HCT116 (cell line): ENCODE measurements at regions not wholly inside any gene's neighbourhood (a gene's known extent, or its start where the extent isn't known, plus 50 kb on each side); places are given as distances from the start of the nearest gene placed in this dataset.

Experiments used
- ATAC-seq: fragments of 200-7000 bp; cut with Tn5 transposase; 2 replicates; pipeline ENCODE4 v1.9.1; 2020; ENCODE audit warnings: mild to moderate bottlenecking, moderate library complexity
- BruUV-seq: library from RNA; stranded (reverse); fragments of 400-500 nt; replicated peaks from 2 replicates; lab custom pipeline; 2021; lab: Mats Ljungman, UMichigan
- CTCF ChIA-PET: fragments of 300-600 bp; sonication (Branson Sonifier 250); formaldehyde crosslinking; loops from one replicate; lab custom pipeline; 2021; ENCODE audit warnings: antibody characterized with exemption; lab: Charles Lee
- POLR2A ChIA-PET: fragments of 300-600, 350-600 bp; sonication (Branson Sonifier 250); formaldehyde crosslinking; loops from one replicate; lab custom pipeline; 2021; ENCODE audit warnings: antibody characterized with exemption; lab: Charles Lee
- RAD21 ChIA-PET, 2 experiments: fragments of 300-600 bp; sonication (Branson Sonifier 250); formaldehyde crosslinking; loops; one replicate each; lab custom pipeline; 2023; ENCODE audit warnings: low total read pairs in 2 of 2; ENCODE audit not compliant: uncharacterized antibody in 2 of 2, unreplicated experiment in 2 of 2, low non-redundant PET in 1 of 2; lab: Charles Lee
- DNase-seq: peaks from one replicate; pipeline ENCODE4 v3.0.0-alpha.2; 2010; ENCODE audit warnings: low read depth, low spot score
- H2AFZ ChIP-seq: fragments of 200-600 bp; shearing (Covaris generic), sonication (generic); 2 replicates; pipeline ENCODE4 v1.6.1; 2017; ENCODE audit warnings: low read depth, mixed run types, mixed read lengths, antibody characterized with exemption, low read length; ENCODE audit not compliant: poor library complexity, severe bottlenecking
- H3K27ac ChIP-seq: 2 replicates; pipeline ENCODE4 v1.5.1; 2012; ENCODE audit warnings: low read depth, low read length
- H3K27me3 ChIP-seq: fragments of 200-600 bp; sonication (generic); 2 replicates; pipeline ENCODE4 v1.6.1; 2016; ENCODE audit warnings: mixed run types, low read length, mixed read lengths; ENCODE audit not compliant: insufficient read depth
- H3K36me3 ChIP-seq, 2 experiments: fragments of 200-500 bp in 1 of 2; fragments of 200-600 bp in 1 of 2; sonication (Bioruptor generic) in 1 of 2; sonication (generic) in 1 of 2; 2 replicates each; pipeline versions ENCODE4 v1.5.1 to v1.6.1; 2014 to 2016; ENCODE audit warnings: low read length in 2 of 2, inconsistent platforms in 1 of 2, mixed read lengths in 1 of 2, mixed run types in 1 of 2; ENCODE audit not compliant: insufficient read depth in 2 of 2, control insufficient read depth in 1 of 2
- H3K4me1 ChIP-seq, 2 experiments: fragments of 200-600 bp in 1 of 2; sonication (generic) in 1 of 2; 2 replicates each; pipeline versions ENCODE4 v1.5.1 to v1.6.1; 2012 to 2017; ENCODE audit warnings: low read length in 2 of 2, inconsistent platforms in 1 of 2, mild to moderate bottlenecking in 1 of 2, mixed read lengths in 1 of 2, mixed run types in 1 of 2, moderate library complexity in 1 of 2; ENCODE audit not compliant: insufficient read depth in 2 of 2, control insufficient read depth in 1 of 2
- H3K4me2 ChIP-seq: fragments of 200-600 bp; sonication (generic); 2 replicates; pipeline ENCODE4 v1.6.1; 2017; ENCODE audit warnings: mixed run types, low read length, mixed read lengths
- H3K4me3 ChIP-seq, 2 experiments: fragments of 200-600 bp in 1 of 2; sonication (generic) in 1 of 2; replicated peaks in 1 of 2; 2 replicates each; pipeline ENCODE4 v1.5.1; 2011 to 2016; ENCODE audit warnings: low read length in 2 of 2, control low read depth in 1 of 2, low read depth in 1 of 2, mild to moderate bottlenecking in 1 of 2, mixed read lengths in 1 of 2, mixed run types in 1 of 2
- H3K79me2 ChIP-seq: fragments of 200-600 bp; sonication (generic); 2 replicates; pipeline ENCODE4 v1.6.1; 2017; ENCODE audit warnings: mild to moderate bottlenecking, mixed run types, low read length, moderate library complexity, mixed read lengths; ENCODE audit not compliant: insufficient read depth
- H3K9ac ChIP-seq: fragments of 200-600 bp; sonication (generic); 2 replicates; pipeline ENCODE4 v1.6.1; 2016; ENCODE audit warnings: low read length, mixed read lengths
- H3K9me2 ChIP-seq: fragments of 200-600 bp; sonication (generic), shearing (Covaris generic); 2 replicates; pipeline ENCODE4 v1.6.1; 2017; ENCODE audit warnings: mixed run types, mild to moderate bottlenecking, moderate library complexity; ENCODE audit not compliant: insufficient read depth
- H3K9me3 ChIP-seq, 2 experiments: fragments of 200-500 bp in 1 of 2; fragments of 200-600 bp in 1 of 2; sonication (Bioruptor generic) in 1 of 2; sonication (generic) in 1 of 2; 2 replicates each; pipeline ENCODE4 v1.6.1; 2014 to 2017; ENCODE audit warnings: low read length in 2 of 2, mixed read lengths in 2 of 2, inconsistent platforms in 1 of 2, low read depth in 1 of 2, mild to moderate bottlenecking in 1 of 2, mixed run types in 1 of 2, moderate library complexity in 1 of 2; ENCODE audit not compliant: control insufficient read depth in 1 of 2, insufficient read depth in 1 of 2
- H4K20me1 ChIP-seq: fragments of 200-600 bp; sonication (generic), shearing (Covaris generic); 2 replicates; pipeline ENCODE4 v1.6.1; 2017; ENCODE audit warnings: mixed run types, mild to moderate bottlenecking, moderate library complexity; ENCODE audit not compliant: insufficient read depth
- CBX3 ChIP-seq: IDR thresholded peaks from 2 replicates; pipeline ENCODE4 v1.6.1; 2012; ENCODE audit warnings: low read depth
- CEBPB ChIP-seq: IDR thresholded peaks from 2 replicates; pipeline ENCODE4 v1.6.1; 2012; ENCODE audit warnings: low read depth
- EGR1 ChIP-seq: IDR thresholded peaks from 2 replicates; pipeline ENCODE4 v1.6.1; 2012; ENCODE audit warnings: low read depth
- ELF1 ChIP-seq: IDR thresholded peaks from 2 replicates; pipeline ENCODE4 v1.6.1; 2012; ENCODE audit warnings: low read depth, borderline replicate concordance
- EZH2phosphoT487 ChIP-seq: fragments of 200-600 bp; IDR thresholded peaks from 2 replicates; pipeline ENCODE4 v1.6.1; 2018; ENCODE audit warnings: antibody characterized with exemption, borderline replicate concordance
- JUND ChIP-seq: IDR thresholded peaks from 2 replicates; pipeline ENCODE4 v1.6.1; 2012
- POLR2AphosphoS5 ChIP-seq: IDR thresholded peaks from 2 replicates; pipeline ENCODE4 v1.6.1; 2011; ENCODE audit warnings: mild to moderate bottlenecking, low read depth, low read length, moderate library complexity
- RAD21 ChIP-seq: IDR thresholded peaks from 2 replicates; pipeline ENCODE4 v1.6.1; 2012; ENCODE audit warnings: low read depth, mild to moderate bottlenecking
- SRF ChIP-seq: IDR thresholded peaks from 2 replicates; pipeline ENCODE4 v1.6.1; 2012; ENCODE audit warnings: low read depth
- TCF7L2 ChIP-seq: IDR thresholded peaks from 2 replicates; pipeline ENCODE4 v1.7.0; 2011; ENCODE audit warnings: borderline replicate concordance, inconsistent platforms; ENCODE audit not compliant: insufficient read depth, insufficient read length; ENCODE audit errors: extremely low read depth
- YY1 ChIP-seq: IDR thresholded peaks from 2 replicates; pipeline ENCODE4 v1.6.1; 2011; ENCODE audit warnings: low read length, low read depth, moderate library complexity, mild to moderate bottlenecking; ENCODE audit not compliant: insufficient replicate concordance; ENCODE audit errors: extremely low read depth
- ZFX ChIP-seq: fragments of 450-650 bp; IDR thresholded peaks from 2 replicates; pipeline ENCODE4 v1.6.1; 2017
- ZNF274 ChIP-seq: fragments of 200-500 bp; sonication (Bioruptor generic); IDR thresholded peaks from 2 replicates; pipeline ENCODE4 v1.6.1; 2014; ENCODE audit warnings: mild to moderate bottlenecking, low read depth, low read length, inconsistent platforms
- intact Hi-C: fragments of 100-400 bp; cut with micrococcal nuclease; formaldehyde crosslinking; loops from 2 replicates; pipeline ENCODE4 v1.10.0; 2022
- TF ChIP-seq, protein P1 (sequence below): IDR thresholded peaks from 2 replicates; pipeline ENCODE4 v1.6.1; 2011; ENCODE audit warnings: mild to moderate bottlenecking, low read length, moderate library complexity; ENCODE audit not compliant: insufficient replicate concordance; ENCODE audit errors: extremely low read depth
- TF ChIP-seq, protein P2 (sequence below): IDR thresholded peaks from 2 replicates; pipeline ENCODE4 v1.6.1; 2012; ENCODE audit warnings: low read depth
- TF ChIP-seq, protein P3 (sequence below), 3 experiments: fragments of 200-600 bp in 1 of 3; sonication (generic) in 1 of 3; IDR thresholded peaks in 2 of 3; conservative IDR thresholded peaks in 1 of 3; 2 replicates each; pipeline ENCODE4 v1.5.1; 2012 to 2017; ENCODE audit warnings: low read depth in 2 of 3, low read length in 2 of 3, antibody characterized with exemption in 1 of 3, borderline replicate concordance in 1 of 3, control low read depth in 1 of 3, mild to moderate bottlenecking in 1 of 3, mixed read lengths in 1 of 3, mixed run types in 1 of 3, moderate library complexity in 1 of 3; ENCODE audit not compliant: insufficient read depth in 1 of 3

DNA sequence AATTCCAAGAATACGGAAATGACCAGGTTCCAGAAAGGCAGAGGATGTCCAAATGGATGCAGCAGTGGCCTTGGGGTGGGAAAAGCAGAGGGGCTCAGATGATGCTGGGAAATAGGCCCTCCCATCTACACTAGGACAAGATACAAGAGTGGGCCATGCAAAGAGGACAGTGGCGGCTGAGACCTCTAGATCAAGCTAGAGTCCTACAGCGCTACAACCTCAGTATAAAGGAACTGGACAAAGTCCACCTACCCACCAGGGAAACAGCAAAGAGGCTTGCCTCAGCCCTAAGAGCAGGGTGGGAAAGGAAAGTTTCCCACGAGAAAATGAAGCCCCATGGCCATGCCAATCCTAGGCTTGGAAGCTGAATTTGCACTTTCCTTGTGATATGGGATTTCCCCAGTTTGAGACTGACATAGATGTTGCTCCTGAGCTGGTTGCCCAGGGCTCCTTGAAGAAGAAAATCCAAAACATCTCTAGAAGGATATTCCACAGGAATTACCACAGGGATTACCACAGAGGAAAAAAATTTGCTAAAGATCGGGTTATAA lies 282.2 kb downstream of the MREG start:
- Histone ChIP-seq H3K4me3 (no peak overlapping the region), H3K36me3 (no peaks in the 10 kb centered on the region), H3K4me1 (no peaks in the 10 kb centered on the region), H4K20me1 (no peaks in the 10 kb centered on the region), H3K79me2 (no peaks in the 10 kb centered on the region), H2AFZ (no peak overlapping the region), H3K27me3 (no peaks in the 10 kb centered on the region), H3K9me3 (no peaks in the 10 kb centered on the region), H3K9me2 (peaks cover 6% of the 10 kb centered on the region; the same call in 1 of the 2 replicates), H3K4me2 (no peak overlapping the region), H3K27ac (no peak overlapping the region), H3K9ac (no peak overlapping the region)
- ChIA-PET POLR2A (no interaction called here), CTCF (no interaction called here), RAD21 (no interaction called here)
- no peak for TF ChIP-seq CBX3
- TF ChIP-seq POLR2AphosphoS5 = no peak
- TF ChIP-seq ZNF274 = no peak
- TF ChIP-seq, protein P1, sequence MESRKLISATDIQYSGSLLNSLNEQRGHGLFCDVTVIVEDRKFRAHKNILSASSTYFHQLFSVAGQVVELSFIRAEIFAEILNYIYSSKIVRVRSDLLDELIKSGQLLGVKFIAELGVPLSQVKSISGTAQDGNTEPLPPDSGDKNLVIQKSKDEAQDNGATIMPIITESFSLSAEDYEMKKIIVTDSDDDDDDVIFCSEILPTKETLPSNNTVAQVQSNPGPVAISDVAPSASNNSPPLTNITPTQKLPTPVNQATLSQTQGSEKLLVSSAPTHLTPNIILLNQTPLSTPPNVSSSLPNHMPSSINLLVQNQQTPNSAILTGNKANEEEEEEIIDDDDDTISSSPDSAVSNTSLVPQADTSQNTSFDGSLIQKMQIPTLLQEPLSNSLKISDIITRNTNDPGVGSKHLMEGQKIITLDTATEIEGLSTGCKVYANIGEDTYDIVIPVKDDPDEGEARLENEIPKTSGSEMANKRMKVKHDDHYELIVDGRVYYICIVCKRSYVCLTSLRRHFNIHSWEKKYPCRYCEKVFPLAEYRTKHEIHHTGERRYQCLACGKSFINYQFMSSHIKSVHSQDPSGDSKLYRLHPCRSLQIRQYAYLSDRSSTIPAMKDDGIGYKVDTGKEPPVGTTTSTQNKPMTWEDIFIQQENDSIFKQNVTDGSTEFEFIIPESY = no peak
- TF ChIP-seq JUND = no peak
- no peak for TF ChIP-seq SRF
- TF ChIP-seq TCF7L2 = no peak
- no peak for TF ChIP-seq RAD21
- TF ChIP-seq ZFX = no peak
- no peak for TF ChIP-seq EGR1
- TF ChIP-seq, protein P2, sequence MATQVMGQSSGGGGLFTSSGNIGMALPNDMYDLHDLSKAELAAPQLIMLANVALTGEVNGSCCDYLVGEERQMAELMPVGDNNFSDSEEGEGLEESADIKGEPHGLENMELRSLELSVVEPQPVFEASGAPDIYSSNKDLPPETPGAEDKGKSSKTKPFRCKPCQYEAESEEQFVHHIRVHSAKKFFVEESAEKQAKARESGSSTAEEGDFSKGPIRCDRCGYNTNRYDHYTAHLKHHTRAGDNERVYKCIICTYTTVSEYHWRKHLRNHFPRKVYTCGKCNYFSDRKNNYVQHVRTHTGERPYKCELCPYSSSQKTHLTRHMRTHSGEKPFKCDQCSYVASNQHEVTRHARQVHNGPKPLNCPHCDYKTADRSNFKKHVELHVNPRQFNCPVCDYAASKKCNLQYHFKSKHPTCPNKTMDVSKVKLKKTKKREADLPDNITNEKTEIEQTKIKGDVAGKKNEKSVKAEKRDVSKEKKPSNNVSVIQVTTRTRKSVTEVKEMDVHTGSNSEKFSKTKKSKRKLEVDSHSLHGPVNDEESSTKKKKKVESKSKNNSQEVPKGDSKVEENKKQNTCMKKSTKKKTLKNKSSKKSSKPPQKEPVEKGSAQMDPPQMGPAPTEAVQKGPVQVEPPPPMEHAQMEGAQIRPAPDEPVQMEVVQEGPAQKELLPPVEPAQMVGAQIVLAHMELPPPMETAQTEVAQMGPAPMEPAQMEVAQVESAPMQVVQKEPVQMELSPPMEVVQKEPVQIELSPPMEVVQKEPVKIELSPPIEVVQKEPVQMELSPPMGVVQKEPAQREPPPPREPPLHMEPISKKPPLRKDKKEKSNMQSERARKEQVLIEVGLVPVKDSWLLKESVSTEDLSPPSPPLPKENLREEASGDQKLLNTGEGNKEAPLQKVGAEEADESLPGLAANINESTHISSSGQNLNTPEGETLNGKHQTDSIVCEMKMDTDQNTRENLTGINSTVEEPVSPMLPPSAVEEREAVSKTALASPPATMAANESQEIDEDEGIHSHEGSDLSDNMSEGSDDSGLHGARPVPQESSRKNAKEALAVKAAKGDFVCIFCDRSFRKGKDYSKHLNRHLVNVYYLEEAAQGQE = no peak
- TF ChIP-seq, protein P3, sequence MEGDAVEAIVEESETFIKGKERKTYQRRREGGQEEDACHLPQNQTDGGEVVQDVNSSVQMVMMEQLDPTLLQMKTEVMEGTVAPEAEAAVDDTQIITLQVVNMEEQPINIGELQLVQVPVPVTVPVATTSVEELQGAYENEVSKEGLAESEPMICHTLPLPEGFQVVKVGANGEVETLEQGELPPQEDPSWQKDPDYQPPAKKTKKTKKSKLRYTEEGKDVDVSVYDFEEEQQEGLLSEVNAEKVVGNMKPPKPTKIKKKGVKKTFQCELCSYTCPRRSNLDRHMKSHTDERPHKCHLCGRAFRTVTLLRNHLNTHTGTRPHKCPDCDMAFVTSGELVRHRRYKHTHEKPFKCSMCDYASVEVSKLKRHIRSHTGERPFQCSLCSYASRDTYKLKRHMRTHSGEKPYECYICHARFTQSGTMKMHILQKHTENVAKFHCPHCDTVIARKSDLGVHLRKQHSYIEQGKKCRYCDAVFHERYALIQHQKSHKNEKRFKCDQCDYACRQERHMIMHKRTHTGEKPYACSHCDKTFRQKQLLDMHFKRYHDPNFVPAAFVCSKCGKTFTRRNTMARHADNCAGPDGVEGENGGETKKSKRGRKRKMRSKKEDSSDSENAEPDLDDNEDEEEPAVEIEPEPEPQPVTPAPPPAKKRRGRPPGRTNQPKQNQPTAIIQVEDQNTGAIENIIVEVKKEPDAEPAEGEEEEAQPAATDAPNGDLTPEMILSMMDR (IDR thresholded peaks at IDR 0.05 in 2 of 3, conservative IDR thresholded peaks at IDR 0.05 in 1 of 3; ENCODE audit: borderline replicate concordance in 1 of 3, insufficient read depth in 1 of 3, low read depth in 2 of 3, low read length in 2 of 3) = no peak
- TF ChIP-seq ELF1 = no peak
- no peak for TF ChIP-seq EZH2phosphoT487
- no peak for TF ChIP-seq YY1
- TF ChIP-seq CEBPB = no peak
- BruUV-seq = no TSS peak
- no peak for ATAC-seq
- intact Hi-C loops = no loop called here
- no peak for DNase-seq
